GM23338 (cell line): ENCODE measurements at regions not wholly inside any gene's neighbourhood (a gene's known extent, or its start where the extent isn't known, plus 50 kb on each side); places are given as distances from the start of the nearest gene placed in this dataset.

Experiments used
- EZH2 ChIP-seq: fragments of 200-600 bp; sonication (generic); IDR thresholded peaks from one replicate; pipeline ENCODE4 v1.8.0; 2017; ENCODE audit warnings: antibody characterized with exemption, mild to moderate bottlenecking, low read depth; ENCODE audit not compliant: unreplicated experiment
- EZH2phosphoT487 ChIP-seq: fragments of 200-600 bp; sonication (generic); IDR thresholded peaks from one replicate; pipeline ENCODE4 v1.8.1; 2018; ENCODE audit warnings: antibody characterized with exemption; ENCODE audit not compliant: unreplicated experiment
- POLR2AphosphoS5 ChIP-seq: IDR thresholded peaks from 2 replicates; pipeline ENCODE4 v1.6.1; 2016; ENCODE audit warnings: antibody characterized with exemption, low read depth
- TF ChIP-seq, protein P1 (sequence below), 2 experiments: fragments of 200-600 bp in 1 of 2; sonication (generic) in 1 of 2; conservative IDR thresholded peaks; 2 replicates each; pipeline versions ENCODE4 v1.5.1 to v1.6.1; 2016 to 2017; ENCODE audit warnings: antibody characterized with exemption in 2 of 2, low read depth in 2 of 2, mild to moderate bottlenecking in 2 of 2, moderate library complexity in 1 of 2
- TF ChIP-seq, protein P2 (sequence below): IDR thresholded peaks from one replicate; pipeline ENCODE4 v1.6.1; 2018; ENCODE audit warnings: antibody characterized with exemption; ENCODE audit not compliant: unreplicated experiment

DNA sequence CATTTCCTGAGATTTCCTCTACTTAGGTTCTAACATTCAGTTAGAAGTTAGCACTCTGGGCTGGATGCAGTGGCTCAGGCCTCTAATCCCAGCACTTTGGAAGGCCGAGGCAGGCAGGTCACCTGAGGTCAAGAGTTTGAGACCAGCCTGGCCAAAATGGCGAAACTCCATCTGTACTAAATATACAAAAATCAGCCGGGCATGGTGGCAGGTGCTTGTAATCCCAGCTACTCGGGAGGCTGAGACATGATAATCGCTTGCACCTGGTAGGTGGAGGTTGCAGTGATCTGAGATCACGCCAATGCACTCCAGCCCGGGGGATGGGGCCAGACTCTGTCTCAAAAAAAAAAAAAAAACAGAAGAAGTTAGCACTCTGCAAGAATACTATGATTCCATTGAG, 1430.9 kb downstream of the CDH11 start:
- TF ChIP-seq, protein P1, sequence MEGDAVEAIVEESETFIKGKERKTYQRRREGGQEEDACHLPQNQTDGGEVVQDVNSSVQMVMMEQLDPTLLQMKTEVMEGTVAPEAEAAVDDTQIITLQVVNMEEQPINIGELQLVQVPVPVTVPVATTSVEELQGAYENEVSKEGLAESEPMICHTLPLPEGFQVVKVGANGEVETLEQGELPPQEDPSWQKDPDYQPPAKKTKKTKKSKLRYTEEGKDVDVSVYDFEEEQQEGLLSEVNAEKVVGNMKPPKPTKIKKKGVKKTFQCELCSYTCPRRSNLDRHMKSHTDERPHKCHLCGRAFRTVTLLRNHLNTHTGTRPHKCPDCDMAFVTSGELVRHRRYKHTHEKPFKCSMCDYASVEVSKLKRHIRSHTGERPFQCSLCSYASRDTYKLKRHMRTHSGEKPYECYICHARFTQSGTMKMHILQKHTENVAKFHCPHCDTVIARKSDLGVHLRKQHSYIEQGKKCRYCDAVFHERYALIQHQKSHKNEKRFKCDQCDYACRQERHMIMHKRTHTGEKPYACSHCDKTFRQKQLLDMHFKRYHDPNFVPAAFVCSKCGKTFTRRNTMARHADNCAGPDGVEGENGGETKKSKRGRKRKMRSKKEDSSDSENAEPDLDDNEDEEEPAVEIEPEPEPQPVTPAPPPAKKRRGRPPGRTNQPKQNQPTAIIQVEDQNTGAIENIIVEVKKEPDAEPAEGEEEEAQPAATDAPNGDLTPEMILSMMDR (conservative IDR thresholded peaks at IDR 0.05; ENCODE audit: low read depth in 2 of 2): no peak
- TF ChIP-seq EZH2 (no peak), POLR2AphosphoS5 (no peak), EZH2phosphoT487 (no peak)
- TF ChIP-seq, protein P2, sequence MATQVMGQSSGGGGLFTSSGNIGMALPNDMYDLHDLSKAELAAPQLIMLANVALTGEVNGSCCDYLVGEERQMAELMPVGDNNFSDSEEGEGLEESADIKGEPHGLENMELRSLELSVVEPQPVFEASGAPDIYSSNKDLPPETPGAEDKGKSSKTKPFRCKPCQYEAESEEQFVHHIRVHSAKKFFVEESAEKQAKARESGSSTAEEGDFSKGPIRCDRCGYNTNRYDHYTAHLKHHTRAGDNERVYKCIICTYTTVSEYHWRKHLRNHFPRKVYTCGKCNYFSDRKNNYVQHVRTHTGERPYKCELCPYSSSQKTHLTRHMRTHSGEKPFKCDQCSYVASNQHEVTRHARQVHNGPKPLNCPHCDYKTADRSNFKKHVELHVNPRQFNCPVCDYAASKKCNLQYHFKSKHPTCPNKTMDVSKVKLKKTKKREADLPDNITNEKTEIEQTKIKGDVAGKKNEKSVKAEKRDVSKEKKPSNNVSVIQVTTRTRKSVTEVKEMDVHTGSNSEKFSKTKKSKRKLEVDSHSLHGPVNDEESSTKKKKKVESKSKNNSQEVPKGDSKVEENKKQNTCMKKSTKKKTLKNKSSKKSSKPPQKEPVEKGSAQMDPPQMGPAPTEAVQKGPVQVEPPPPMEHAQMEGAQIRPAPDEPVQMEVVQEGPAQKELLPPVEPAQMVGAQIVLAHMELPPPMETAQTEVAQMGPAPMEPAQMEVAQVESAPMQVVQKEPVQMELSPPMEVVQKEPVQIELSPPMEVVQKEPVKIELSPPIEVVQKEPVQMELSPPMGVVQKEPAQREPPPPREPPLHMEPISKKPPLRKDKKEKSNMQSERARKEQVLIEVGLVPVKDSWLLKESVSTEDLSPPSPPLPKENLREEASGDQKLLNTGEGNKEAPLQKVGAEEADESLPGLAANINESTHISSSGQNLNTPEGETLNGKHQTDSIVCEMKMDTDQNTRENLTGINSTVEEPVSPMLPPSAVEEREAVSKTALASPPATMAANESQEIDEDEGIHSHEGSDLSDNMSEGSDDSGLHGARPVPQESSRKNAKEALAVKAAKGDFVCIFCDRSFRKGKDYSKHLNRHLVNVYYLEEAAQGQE: no peak
